ENCODE measurements at regions not wholly inside any gene's neighbourhood (a gene's known extent, or its start where the extent isn't known, plus 50 kb on each side); places are given as distances from the start of the nearest gene placed in this dataset.
"Not testable (repeated sequence)": the region's sequence is repeated elsewhere in the genome, so short reads cannot be mapped to it uniquely, and the experiment has no call there.

DNA sequence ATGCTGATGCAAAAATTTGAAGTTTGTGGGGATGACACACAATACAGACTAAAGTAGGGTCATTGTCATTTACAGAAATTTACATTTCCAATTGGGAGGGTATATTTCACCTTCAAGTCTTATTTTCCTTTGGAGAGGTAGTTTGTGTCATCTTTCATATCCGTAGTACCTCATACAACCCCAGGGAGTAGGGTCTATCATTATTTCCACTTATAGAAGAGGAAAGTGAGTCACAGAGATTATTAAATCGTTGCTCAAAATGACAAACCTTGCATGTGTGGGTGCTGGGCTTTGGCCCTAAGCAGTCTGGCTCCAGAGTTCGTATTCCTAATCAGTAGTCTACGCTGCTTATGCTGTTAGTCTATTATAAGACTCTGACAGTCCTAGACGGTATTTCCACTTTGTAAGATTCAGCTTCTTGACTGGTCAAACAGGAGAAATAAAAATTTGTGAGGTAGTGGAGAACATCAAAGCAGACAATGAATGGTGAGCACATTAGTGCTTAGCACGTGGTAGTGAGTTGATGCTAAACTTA is 516.5 kb downstream of the PCDH7 start:
- DNase-seq (ENCODE audit: extremely low read depth in 1 of 2, low read depth in 1 of 2): no peak

DNA sequence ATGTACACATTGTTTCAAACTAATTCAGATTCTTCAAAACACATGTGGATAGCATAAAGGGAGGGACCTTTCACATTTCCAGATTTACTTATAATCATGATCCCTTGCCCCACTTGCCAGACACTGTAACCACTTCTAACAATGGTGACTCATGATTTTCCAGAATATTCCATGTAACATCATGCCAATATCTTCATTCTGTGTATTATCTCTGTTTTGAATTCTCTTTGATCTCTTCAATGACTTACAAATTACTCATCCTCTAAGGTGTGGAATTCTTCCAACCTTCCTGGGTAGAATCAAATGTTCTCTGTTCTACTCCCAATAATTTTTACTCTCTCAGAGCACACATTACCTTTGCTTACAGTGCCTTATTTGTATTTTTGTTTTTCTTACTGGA is 517.1 kb downstream of the PCDH7 start:
- DNase-seq (ENCODE audit: extremely low read depth in 1 of 2, low read depth in 1 of 2): no peak

DNA sequence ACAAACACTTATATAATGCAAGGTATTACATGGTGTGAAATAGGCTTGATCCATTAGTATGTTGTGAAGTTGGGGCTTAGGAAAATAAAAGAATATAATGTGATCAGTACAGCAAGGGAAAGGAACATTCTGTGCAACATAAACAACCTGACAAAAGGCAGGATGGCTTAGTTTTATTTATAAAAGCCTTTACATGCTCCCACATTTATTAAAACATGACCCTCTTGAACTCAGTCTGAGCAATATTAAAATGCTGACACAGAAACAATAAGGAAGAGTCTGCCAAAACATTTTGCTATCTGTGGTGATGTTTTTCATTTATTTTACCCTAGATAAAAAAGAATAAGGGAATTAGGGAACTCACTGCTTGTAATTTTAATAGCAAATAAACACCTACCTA is 519.7 kb downstream of the PCDH7 start:
- DNase-seq (ENCODE audit: extremely low read depth in 1 of 2, low read depth in 1 of 2): no peak

DNA sequence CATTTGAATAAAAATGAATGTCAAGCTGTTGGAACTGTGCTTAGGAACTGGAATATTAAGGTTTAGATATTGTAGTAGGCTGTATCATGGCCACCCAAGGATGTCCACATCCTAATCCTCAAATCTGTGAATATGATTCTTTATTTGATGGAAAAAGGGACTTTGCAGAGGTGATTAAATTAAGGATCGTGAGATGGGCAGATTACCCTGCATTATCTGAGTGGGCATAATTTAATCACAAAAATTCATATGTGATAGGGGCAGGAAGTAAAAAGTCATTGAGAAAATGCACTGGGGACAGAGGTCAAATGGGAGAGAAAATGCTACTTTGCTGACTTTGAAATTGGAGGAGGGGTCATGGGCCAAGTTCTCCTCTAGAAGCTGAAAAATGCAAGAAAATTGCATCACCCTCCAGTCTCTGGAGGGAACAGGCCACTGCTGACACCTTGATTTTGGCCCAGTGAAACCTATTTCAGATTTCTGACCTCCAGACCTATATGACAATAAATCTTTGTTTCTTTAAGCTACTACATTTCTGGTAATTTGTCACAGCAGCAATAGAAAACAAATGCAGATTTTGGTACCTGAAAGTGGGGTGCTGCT is 521.4 kb downstream of the PCDH7 start:
- DNase-seq (ENCODE audit: extremely low read depth in 1 of 2, low read depth in 1 of 2): no peak

DNA sequence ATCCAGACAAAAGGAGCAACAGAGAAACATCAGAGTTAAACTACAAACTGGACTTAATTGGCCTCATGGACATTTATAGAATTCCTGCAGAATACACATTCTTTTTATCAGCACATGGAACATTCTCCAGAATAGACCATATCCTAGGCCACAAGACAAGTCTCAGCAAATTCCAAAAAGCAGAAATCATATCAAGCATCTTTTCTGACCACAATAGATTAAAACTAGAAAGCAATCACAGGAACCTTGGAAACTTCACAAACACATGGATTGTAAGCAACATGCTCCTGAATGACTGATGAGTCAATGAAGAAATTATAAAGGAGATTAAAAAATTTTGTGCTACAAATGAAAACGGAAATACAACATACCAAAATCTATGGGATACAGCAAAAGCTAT is 526.7 kb downstream of the PCDH7 start:
- no peak for DNase-seq (ENCODE audit: extremely low read depth in 1 of 2, low read depth in 1 of 2)

DNA sequence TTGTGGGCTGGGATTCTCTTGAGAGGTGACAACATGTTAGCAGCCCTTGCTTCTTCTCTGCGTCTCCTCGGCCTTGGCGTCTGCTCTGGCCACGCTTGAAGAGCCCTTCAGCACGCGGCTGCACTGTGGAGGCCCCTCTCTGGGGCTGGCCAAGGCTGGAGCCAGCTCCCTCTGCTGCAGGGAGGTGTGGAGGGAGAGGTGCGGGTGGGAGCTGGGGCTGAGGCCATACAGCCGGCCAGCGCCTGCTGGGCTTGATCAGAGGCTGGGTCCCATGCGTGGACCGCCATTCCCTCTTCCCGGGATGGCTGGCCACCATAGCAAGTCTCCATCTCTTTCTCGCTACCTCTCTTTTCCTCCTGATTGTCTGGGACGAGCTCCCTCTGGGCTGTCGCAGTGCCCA is 539.0 kb downstream of the PCDH7 start:
- DNase-seq (ENCODE audit: extremely low read depth in 1 of 2, low read depth in 1 of 2): no peak

DNA sequence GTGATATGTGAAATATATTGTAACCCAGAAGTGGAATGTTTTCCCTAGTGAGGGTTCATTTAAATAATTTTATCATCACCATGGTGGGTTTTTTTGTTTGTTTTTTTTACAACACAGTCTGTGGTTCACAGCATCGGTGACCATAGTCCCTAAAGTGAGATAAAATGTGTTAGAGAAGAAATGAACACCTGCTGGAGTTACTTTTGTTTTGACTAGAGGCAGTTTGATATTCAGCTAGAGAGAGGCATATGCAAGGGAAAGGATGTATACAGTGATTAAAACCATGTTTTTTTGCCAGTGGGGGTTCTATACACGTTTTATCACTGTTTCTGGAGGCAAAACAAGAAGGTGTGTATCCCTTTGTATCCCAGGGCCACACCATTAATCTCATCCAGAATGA is 541.5 kb downstream of the PCDH7 start:
- no peak for DNase-seq (ENCODE audit: extremely low read depth in 1 of 2, low read depth in 1 of 2)

DNA sequence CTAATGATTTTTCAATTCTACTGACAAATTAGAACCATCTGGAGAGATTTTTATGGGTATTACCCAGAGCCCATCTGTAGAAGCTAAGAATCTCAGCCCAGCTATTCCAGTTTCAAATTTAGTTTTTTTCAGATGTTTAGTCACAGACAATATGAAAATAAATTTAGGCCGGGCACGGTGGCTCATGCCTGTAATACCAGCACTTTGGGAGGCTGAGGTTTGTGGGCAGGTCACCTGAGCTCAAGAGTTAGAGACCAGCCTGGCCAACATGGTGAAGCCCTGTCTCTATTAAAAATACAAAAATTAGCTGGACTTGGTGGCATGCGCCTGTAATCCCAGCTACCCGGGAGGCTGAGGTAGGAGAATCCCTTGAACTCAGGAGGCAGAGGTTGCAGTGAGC is 545.9 kb downstream of the PCDH7 start:
- not testable (repeated sequence) for DNase-seq (ENCODE audit: extremely low read depth in 1 of 2, low read depth in 1 of 2)

DNA sequence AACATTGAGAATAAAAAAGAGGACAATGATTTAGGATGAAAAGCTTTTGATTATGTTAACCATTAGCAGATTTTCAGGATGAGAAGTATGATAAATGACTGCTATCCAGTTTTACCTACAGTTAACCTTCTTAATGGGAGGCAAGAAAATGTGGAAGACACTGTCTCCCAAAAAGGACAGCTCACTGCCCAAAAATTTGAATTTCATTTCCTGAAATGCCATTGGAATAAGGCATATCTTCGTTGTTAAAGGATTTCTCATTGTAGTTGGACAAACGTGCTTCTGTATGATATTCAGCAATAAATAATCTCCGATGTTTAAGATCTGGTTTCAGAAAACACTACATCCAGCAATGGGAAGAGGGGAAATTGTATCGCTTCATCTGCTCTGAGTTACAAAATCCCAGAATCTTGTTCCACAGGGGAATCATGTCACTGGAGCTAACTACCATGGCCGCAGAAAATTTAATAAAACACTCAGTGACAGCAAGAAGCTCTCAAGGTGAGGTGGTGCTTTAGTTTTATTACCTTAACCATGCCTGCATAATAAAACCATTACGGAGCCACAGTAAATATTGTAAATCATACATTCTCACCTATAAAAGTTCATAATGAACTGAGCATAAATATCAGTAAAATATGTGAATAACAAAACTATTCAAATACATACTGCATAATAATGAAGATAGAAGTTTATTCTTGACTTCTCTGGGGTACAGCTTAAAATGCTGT is 552.3 kb downstream of the PCDH7 start:
- DNase-seq (ENCODE audit: extremely low read depth in 1 of 2, low read depth in 1 of 2): no peak

DNA sequence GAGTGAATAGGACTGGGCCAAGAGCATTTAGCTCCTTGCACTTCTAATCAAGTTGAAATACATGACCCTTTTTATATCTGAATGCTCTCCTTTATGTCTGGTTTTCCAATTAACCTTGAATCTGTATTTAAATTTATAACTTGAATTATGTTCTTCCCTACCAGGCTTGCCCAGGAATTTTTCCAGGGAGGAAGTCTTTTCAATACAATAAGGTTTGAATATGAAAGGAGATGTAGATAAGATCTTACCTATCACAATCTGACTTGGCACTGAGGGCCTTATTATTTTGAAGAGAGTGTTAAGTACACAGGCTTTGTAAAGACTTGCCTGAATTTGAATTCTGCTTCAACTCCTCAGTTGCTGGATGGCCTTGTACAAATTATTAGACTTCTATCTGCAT is 555.7 kb downstream of the PCDH7 start:
- DNase-seq (ENCODE audit: extremely low read depth in 1 of 2, low read depth in 1 of 2): no peak

DNA sequence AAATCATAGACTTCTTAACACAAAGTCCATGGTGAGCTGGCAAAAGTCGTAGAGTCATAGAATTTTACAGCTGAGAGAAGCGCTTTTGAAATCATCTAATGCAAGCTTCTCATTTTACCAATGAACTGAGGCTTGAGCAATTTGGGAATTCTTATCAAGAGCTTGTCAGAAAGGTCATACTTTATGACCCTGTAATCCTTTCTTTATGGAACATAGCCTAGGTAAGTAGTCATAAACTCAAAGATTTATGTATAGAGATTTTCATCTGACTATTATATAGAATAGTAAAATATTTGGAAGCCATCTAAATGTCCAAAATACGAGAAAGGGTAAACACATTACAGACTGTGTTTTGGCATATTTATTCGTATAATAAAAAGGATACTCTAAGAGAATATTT is 563.5 kb downstream of the PCDH7 start:
- no peak for DNase-seq (ENCODE audit: extremely low read depth in 1 of 2, low read depth in 1 of 2)

DNA sequence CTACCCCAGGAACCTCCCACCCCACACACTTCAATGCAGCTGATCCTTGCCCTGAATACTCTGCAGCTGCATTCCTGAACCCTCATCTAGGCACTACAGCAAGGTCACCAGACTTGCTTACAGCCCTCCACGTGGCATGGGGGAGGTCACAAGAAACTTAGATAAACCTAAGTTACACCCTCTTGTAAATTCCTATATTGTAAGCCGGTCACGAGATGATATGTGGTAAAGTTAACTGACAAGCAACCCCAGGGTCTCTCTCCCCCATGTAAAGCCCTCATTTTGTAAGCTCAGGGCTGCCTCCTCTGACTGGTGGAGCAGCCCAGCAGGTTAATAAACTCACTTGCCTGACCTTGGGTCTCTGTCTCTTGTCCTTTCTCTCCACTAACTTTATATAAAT is 570.7 kb downstream of the PCDH7 start:
- no peak for DNase-seq (ENCODE audit: extremely low read depth in 1 of 2, low read depth in 1 of 2)

DNA sequence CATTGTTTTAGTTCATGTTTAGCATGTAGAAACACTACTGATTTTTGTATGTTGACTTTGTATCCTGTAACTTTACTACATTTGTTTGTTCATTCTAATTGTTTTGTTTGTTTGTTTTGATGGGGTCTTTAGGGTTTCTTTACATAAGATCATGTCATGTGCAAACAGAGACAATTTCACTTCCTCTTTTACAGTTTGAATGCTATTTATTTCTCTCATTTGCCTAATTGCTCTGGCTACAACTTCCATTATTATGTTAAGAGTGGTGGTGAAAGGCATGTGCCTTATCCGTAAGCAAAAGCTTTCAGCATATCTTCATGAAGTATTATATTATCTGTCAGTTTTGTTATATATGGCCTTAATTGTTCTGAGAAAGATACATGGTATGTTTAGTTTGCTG is 571.1 kb downstream of the PCDH7 start:
- DNase-seq (ENCODE audit: extremely low read depth in 1 of 2, low read depth in 1 of 2): no peak

DNA sequence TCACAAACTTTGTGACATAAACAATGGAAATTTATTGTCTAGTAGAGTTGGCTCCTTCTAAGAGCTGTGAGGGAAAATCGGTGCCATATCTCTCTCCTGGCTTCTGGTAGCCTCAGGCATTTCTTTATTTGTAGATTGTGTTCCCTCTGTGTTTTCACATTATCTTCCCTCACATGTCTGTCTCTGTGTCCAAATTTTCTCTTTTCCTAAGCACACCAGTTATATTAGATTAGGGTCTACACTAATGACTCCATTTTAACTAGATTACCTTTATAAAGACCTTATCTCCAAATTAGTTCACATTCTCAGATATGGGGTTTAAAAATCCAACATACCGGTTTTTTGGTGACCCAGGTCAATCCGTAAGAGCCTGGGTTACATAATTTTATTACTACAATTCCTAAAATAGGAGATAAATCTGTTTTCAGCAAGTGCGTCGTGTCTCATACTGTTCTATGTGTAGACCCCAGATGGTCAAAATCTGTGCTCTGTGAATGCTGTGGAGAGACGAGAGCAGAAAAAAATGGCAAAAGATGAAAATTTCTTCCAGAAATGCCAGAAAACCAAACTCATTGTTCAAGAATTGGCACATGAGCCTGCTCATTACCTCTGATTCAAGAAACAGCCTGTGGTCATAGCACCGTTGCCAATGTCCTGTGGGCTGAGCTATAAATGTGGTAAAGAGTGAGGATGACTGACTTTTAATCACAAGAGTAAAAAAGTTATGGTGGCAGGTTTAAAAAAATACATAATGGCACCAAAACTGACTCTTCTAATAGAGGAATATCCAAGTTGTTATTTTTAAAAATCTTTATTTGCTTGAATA is 574.7 kb downstream of the PCDH7 start:
- DNase-seq (ENCODE audit: extremely low read depth in 1 of 2, low read depth in 1 of 2): no peak

DNA sequence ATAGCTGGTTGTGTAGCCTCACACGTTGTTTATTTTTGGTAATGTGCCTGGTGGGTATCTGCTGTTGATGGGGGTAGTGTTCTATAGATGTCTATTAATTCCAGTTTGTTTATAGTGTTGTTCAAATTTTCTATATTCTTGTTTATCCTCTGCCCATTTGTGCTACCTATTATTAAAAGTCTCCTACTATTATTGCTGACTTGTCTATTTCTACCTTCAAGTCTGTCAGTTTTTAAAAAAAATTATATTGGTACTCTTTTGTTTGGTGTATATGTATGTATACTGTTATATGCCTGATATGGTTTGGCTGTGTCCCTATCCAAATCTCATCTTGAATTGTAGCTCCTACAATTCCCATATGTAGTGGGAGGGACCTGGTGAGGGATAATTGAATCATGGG is 578.6 kb downstream of the PCDH7 start:
- no peak for DNase-seq (ENCODE audit: extremely low read depth in 1 of 2, low read depth in 1 of 2)

DNA sequence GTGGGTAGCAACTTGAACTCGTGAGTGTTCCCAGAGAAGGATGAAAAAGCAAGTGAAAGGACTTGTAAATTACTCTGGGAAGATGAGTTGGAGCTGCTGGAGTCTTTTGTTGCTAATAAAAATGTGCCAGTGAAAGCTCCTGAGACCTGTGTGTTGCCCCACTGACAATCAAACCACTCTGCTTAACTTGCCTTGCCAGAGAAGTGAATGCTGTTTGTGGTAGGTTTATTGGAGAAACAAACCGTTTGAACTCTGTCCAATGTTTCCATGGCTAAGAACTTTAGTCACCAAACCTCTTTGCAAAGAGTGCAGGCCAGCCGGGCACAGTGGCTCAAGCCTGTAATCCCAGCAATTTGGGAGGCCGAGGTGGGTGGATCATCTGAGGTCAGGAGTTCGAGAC is 586.9 kb downstream of the PCDH7 start:
- no peak for DNase-seq (ENCODE audit: extremely low read depth in 1 of 2, low read depth in 1 of 2)

DNA sequence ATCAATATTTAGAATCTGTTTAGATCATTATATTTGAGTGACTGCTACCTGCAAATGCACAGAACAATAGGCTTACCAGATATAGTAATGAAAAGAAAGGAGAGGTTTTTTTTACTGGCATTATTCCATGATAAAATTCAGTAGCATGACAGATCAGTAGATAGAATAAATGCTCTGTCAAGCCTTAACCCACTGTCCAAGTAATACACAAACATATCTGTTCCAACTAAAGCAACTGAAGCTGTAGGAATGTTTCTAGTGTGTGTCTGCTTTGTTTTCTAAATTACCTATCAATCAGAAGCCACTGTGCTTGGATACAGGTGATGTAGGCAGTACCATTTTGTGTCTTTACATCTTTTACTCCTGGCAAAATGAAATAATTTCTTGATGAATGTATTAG is 604.6 kb downstream of the PCDH7 start:
- DNase-seq (ENCODE audit: extremely low read depth in 1 of 2, low read depth in 1 of 2): no peak

DNA sequence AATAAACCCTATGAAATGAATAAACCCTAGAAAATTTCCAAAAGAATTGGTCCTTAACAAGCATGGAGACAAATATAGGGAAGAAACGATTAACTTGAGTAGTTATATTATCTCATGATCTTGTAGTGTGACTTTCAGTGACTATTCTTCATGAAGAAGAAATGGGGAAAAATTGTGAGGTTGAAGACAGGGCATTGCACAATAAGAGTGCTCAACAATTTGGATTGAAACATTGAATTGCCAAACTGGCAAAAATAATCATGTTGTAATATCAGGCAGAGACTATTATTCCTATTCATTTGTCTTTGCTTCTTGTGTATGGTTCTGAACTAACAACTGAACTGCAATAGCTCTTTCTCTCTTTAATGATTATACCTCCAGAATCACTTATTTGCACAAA is 605.1 kb downstream of the PCDH7 start:
- DNase-seq (ENCODE audit: extremely low read depth in 1 of 2, low read depth in 1 of 2): no peak

DNA sequence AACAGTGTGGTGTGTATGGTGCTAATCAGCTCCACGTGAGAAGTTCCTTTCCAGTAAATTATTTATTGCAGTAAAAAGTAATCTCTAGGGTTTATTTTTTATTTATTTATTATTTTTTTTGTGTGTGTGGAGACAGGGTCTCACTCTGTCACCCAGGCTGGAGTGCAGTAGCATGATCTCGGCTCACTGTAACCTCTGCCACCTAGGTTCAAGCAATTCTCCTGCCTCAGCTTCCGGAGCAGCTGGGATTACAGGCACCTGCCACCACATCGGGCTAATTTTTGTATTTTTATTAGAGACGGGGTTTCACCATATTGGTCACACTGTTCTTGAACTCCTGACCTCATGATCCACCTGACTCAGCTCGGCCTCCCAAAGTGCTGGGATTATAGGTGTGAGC is 606.9 kb downstream of the PCDH7 start:
- no peak for DNase-seq (ENCODE audit: extremely low read depth in 1 of 2, low read depth in 1 of 2)

DNA sequence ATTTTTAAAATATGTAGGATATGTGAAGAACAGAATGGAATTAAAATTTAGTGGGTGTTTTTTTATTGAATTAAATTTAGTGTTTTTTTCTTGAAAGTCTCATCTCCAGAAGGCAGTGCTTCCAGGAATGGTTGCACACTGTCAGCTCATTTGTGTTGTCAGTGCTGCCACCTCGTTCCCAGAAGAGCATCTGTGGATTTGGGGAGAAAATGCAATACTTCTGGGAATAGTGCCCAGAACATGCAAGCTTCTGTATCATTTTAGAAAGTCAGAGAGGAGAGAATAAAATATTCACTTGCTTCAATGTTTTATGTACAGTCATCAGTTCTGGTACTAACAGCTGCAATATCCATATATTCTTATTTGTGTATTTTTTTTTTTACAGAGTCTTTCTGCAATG is 608.8 kb downstream of the PCDH7 start:
- DNase-seq (ENCODE audit: extremely low read depth in 1 of 2, low read depth in 1 of 2): no peak

DNA sequence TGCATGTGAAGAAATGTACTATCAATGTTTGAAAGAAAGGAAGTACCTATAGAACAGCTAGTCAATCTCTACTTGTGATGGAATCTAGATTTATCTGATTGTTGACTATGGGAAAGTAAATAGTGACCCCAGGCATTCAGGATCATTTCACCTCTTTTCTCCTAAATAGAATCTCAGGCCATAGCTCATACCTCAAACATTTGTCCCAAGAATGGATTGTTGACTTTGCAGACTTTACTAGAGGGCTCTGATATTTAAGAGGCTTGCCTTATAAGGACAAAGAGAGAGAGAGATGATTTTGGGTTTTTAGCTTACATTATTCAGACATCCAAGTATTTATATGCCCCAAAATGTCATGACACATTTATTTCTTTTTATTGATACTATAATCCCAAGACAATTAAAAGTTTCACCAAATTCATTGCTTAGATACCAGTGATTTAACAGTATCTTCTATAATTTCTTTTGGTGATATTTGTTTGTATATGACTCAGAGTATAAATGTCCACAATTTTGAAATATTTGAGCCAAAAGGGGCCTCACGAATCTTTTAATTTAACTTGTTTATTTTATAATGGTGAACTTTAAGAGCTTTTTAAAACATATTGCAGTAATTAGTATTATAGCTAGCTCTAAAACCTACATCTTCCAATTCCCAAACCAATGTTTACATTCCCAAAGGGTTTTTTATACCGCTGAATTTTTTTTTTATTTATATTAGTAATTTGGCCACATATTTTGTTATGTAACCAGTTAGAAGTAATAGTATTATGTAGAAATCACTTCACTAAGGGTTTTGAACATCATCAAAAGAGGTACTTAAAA is 614.1 kb downstream of the PCDH7 start:
- no peak for DNase-seq (ENCODE audit: extremely low read depth in 1 of 2, low read depth in 1 of 2)

Data from stimulated activated CD8-positive, alpha-beta memory T cell treated with anti-CD3 and anti-CD28 coated beads, Interleukin-7, amount 100 ng/mL, for 48 hours (primary cell).